Epithelial cell of prostate (primary cell): ENCODE measurements at regions not wholly inside any gene's neighbourhood (a gene's known extent, or its start where the extent isn't known, plus 50 kb on each side); places are given as distances from the start of the nearest gene placed in this dataset.
"Not testable (repeated sequence)": the region's sequence is repeated elsewhere in the genome, so short reads cannot be mapped to it uniquely, and the experiment has no call there.

Experiments
- DNase-seq: peaks from one replicate; pipeline ENCODE4 v3.0.0-alpha.2; 2011; ENCODE audit warnings: low read depth, low spot score
- H3K27ac ChIP-seq: fragments of 450-650 bp; 2 replicates; pipeline ENCODE4 v1.5.1; 2017; ENCODE audit warnings: mild to moderate bottlenecking

- no peak overlapping the region for H3K27ac ChIP-seq
- no peak for DNase-seq
Observed at GRCh38 chr6:145546265-145546664, 189.1 kb downstream of the EPM2A start.

GRCh38 chr6:145547594-145548335 lies 187.6 kb downstream of the EPM2A start:
- H3K27ac ChIP-seq: no peak overlapping the region
- DNase-seq: no peak

DNA sequence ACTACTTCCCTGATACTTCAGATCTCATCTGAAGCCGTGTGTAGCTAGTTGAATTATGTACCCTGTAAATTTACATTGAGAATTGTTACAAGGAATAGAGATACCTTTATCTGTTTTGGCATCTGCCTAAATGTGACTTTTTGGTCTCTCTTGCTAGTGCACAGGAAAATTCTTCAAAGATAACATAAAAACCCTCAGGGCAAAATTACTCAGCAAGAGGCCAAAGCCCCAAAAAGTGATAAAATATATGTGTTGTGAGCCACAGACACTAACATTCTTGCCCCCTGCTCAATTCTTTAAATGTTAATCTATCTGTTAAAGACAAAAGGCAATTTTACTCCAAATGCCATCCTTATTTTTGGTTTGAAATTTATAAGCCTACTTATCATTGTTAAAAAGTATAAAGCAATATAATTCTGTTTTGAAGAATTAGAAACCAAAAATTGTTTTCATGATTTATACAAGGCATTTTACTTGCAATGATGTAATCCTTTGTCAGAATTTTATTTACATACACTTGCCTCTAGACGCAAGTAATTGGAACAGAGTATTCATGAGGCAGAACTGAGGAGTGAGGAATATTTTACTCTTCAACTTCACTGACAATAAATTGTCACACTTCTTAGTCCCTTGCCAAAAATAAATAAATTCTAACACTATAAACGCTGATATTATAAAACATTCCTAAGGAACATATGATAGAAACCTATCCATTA lies 186.2 kb downstream of the EPM2A start:
- H3K27ac ChIP-seq: peak overlapping the region; percentile 1
- DNase-seq: no peak

GRCh38 chr6:145551164-145551563 lies 184.2 kb downstream of the EPM2A start:
- H3K27ac ChIP-seq: peak overlapping the region; percentile 29
- no peak for DNase-seq

DNA sequence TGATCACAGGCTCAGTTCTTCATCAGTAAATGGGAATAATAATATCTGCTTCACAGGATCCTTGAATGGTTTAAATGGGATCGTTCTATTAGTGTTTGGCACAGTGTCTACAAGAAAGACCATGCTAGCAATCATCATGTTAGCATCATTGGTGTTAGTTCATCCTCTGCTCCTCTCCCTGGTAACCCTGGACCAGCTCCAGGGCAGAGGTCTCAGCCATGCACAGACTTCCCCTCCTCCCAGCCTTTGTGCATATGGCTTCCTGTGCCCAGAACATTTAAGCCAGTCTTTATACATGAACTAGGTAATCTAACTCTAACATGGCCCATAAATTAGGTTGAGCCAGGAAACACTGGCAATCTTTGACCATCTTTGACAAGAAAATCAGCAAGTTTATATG lies 180.2 kb downstream of the EPM2A start:
- DNase-seq: no peak
- H3K27ac ChIP-seq: no peak overlapping the region

DNA sequence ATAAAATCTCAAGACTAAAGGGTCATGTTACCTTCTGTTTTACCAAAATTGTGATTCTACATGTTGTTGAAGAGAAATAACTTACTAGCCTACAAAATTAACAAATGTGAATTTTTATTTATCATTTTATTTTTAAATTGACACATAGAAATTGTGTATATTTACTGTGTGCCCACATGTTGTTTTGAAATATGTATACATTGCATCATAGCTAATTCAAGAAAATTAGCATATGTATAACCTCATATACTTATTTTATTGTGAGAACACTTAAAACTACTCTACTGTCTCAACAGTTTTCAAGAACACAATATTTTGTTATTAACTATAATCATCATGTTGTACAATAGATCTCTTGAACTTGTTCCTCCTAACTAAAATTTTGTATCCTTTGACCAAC lies 177.8 kb downstream of the EPM2A start:
- no peak for DNase-seq
- no peak overlapping the region for H3K27ac ChIP-seq

- no peak for DNase-seq
- no peak overlapping the region for H3K27ac ChIP-seq
Observed at GRCh38 chr6:145559836-145560235, 175.5 kb downstream of the EPM2A start.

- no peak for DNase-seq
- H3K27ac ChIP-seq: peak overlapping the region; percentile 16
Observed at GRCh38 chr6:145561095-145562072, 173.9 kb downstream of the EPM2A start.

- H3K27ac ChIP-seq: no peak overlapping the region
- DNase-seq: no peak
Observed at GRCh38 chr6:145562771-145563615, 172.3 kb downstream of the EPM2A start.

DNA sequence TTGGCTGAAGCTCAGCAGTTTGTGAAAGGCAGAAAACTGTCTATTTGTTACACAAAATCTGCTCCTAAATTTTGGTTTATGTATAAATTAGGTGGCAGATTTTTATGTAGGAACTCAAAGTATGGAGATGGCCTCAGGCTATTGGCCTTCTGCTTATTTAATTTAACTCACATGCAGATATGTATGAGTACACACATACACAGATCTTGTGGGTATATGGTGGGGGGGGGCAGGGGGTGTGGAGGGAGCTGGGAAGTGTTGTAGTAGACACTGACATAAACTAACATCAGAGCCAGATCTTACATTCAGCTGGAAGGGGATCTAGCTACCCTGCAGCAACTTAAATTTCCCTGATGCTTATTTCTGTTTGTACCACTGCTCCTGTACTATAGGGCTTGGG lies 170.8 kb downstream of the EPM2A start:
- no peak for DNase-seq
- H3K27ac ChIP-seq: no peak overlapping the region

DNA sequence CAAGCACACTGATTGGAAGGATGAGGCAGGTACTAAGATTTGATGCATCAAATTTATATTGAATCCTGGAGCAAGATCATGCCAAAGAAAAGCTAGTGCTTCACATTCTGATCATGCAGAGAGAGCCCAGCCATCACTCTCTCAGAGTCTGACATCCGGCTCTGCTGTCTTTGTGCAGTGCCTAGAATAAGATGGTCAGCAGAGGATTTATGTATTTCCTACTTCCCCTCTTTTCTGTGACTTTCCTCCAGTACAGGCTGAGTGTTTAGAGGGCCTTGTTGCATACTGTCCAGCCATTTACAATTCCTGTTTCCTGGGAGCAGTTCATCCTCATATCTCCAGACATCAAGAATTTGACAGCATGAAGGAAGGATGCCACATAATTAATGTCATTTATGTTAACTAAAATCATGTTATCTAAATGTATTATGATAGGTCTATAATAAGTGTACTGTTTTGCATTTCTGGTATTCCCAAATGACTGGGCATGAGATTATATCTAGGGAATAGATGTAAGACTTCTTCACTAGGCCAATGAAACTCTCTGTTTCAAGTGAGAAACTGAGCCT lies 167.6 kb downstream of the EPM2A start:
- no peak for DNase-seq
- no peak overlapping the region for H3K27ac ChIP-seq

DNA sequence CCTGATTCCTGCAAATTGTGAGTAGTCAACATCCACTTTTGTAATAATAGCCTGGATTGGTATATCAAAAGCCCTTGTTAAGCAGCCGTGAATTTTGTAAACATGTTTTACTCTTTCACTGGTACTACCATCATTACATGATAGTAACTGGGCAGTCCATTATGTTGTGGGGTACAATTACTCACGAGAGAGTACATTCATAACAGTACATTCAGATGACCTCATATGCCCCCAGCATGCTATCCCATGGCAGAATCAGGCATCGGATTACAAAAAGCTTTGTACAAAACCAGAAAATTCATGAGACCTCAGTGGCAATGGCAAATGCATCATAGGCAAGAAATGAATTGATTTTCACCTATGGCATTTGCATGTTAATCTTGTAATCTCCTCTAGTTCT lies 166.2 kb downstream of the EPM2A start:
- H3K27ac ChIP-seq: no peak overlapping the region
- no peak for DNase-seq

- peak overlapping the region; percentile 39 for H3K27ac ChIP-seq
- peak; percentile 26 for DNase-seq
Observed at GRCh38 chr6:145570336-145570735, 165.0 kb downstream of the EPM2A start.

GRCh38 chr6:145574269-145574668 lies 161.1 kb downstream of the EPM2A start:
- not testable (repeated sequence) for H3K27ac ChIP-seq, DNase-seq
